ENCODE measurements at regions not wholly inside any gene's neighbourhood (a gene's known extent, or its start where the extent isn't known, plus 50 kb on each side); places are given as distances from the start of the nearest gene placed in this dataset.

DNA sequence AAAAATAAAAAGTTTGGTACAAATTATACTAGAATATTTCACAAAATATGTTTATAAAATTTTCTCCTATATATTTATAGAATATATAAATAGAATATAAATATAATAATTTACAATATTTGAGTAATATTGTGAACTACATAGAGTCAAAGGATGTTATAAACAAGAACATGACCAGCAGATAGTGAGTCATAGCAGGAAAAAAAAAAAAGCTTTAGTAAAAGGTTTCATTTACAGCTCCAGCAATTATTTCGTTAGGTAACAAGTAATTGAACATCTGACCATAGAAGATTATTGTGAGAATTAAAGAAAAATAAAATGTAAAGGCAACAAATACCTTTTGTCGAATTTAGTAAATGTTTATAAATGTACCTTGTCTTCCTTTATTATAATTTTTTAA is 864.1 kb downstream of the PCDH17 start:
- TF ChIP-seq CTCF (IDR thresholded peaks at IDR 0.05) (no peak), POLR2A (IDR thresholded peaks at IDR 0.05) (no peak), EP300 (IDR thresholded peaks at IDR 0.05) (no peak), POLR2AphosphoS5 (IDR thresholded peaks at IDR 0.05) (no peak)

Data from upper lobe of left lung (tissue), 4 donors.